SU-DHL-6 (cell line): ENCODE measurements at regions not wholly inside any gene's neighbourhood (a gene's known extent, or its start where the extent isn't known, plus 50 kb on each side); places are given as distances from the start of the nearest gene placed in this dataset.

Experiments used
- H2AFZ ChIP-seq: fragments of 200-600 bp; sonication (generic); 2 replicates; pipeline ENCODE4 v1.6.1; 2014; ENCODE audit warnings: low read depth, mild to moderate bottlenecking, moderate library complexity, mixed read lengths, antibody characterized with exemption, low read length; ENCODE audit not compliant: severe bottlenecking
- H3F3A ChIP-seq: fragments of 200-600 bp; shearing (Covaris generic); 2 replicates; pipeline ENCODE4 v1.6.0; 2016; ENCODE audit warnings: antibody characterized with exemption, mild to moderate bottlenecking; ENCODE audit not compliant: insufficient read depth
- H3K27ac ChIP-seq: fragments of 200-600 bp; sonication (generic); 2 replicates; pipeline ENCODE4 v1.5.1; 2016; ENCODE audit warnings: low read depth, mild to moderate bottlenecking, low read length, moderate library complexity, mixed read lengths
- H3K27me3 ChIP-seq: fragments of 200-600 bp; sonication (generic), shearing (Covaris generic); 2 replicates; pipeline ENCODE4 v1.6.0; 2014; ENCODE audit warnings: mild to moderate bottlenecking, low read length
- H3K36me3 ChIP-seq: fragments of 200-600 bp; sonication (generic); 2 replicates; pipeline ENCODE4 v1.6.1; 2014; ENCODE audit warnings: mild to moderate bottlenecking, low read length, mixed read lengths
- H3K4me2 ChIP-seq: fragments of 300-600, 200-600 bp; shearing (Covaris generic), sonication (generic); 2 replicates; pipeline ENCODE4 v1.6.0; 2014; ENCODE audit warnings: low read length, low read depth, mild to moderate bottlenecking; ENCODE audit not compliant: poor library complexity, severe bottlenecking
- H3K4me3 ChIP-seq: fragments of 200-600 bp; sonication (generic); 2 replicates; pipeline ENCODE4 v1.5.1; 2014; ENCODE audit warnings: antibody characterized with exemption, low read length, mild to moderate bottlenecking, mixed read lengths; ENCODE audit not compliant: insufficient read depth, poor library complexity, severe bottlenecking
- H3K79me2 ChIP-seq: fragments of 200-600 bp; sonication (generic); 2 replicates; pipeline ENCODE4 v1.6.1; 2014; ENCODE audit warnings: mild to moderate bottlenecking, low read length, moderate library complexity; ENCODE audit not compliant: insufficient read depth
- H3K9ac ChIP-seq: fragments of 200-600 bp; sonication (generic); 2 replicates; pipeline ENCODE4 v1.7.0; 2014; ENCODE audit warnings: mild to moderate bottlenecking, low read length
- H3K9me2 ChIP-seq: fragments of 200-600 bp; sonication (generic); replicated peaks from 2 replicates; pipeline ENCODE4 v1.6.1; 2014; ENCODE audit warnings: low read length; ENCODE audit not compliant: insufficient read depth
- H3K9me3 ChIP-seq: fragments of 200-600 bp; sonication (generic); 2 replicates; pipeline ENCODE4 v1.6.1; 2014; ENCODE audit warnings: low read length, mixed read lengths; ENCODE audit not compliant: insufficient read depth
- H4K20me1 ChIP-seq: fragments of 200-600 bp; sonication (generic); 2 replicates; pipeline ENCODE4 v1.6.1; 2014; ENCODE audit warnings: low read depth, mild to moderate bottlenecking, antibody characterized with exemption, low read length, moderate library complexity, mixed read lengths
- EZH2phosphoT487 ChIP-seq: fragments of 200-600 bp; sonication (generic), shearing (Covaris generic); conservative IDR thresholded peaks from 2 replicates; pipeline ENCODE4 v1.6.1; 2018; ENCODE audit warnings: mild to moderate bottlenecking, antibody characterized with exemption, low read length, moderate library complexity, mixed read lengths
- TF ChIP-seq, protein P1 (sequence below): fragments of 200-600 bp; sonication (generic); IDR thresholded peaks from one replicate; pipeline ENCODE4 v1.5.1; 2017; ENCODE audit warnings: antibody characterized with exemption, mild to moderate bottlenecking, low read length, moderate library complexity; ENCODE audit not compliant: insufficient read depth, poor library complexity, severe bottlenecking

DNA sequence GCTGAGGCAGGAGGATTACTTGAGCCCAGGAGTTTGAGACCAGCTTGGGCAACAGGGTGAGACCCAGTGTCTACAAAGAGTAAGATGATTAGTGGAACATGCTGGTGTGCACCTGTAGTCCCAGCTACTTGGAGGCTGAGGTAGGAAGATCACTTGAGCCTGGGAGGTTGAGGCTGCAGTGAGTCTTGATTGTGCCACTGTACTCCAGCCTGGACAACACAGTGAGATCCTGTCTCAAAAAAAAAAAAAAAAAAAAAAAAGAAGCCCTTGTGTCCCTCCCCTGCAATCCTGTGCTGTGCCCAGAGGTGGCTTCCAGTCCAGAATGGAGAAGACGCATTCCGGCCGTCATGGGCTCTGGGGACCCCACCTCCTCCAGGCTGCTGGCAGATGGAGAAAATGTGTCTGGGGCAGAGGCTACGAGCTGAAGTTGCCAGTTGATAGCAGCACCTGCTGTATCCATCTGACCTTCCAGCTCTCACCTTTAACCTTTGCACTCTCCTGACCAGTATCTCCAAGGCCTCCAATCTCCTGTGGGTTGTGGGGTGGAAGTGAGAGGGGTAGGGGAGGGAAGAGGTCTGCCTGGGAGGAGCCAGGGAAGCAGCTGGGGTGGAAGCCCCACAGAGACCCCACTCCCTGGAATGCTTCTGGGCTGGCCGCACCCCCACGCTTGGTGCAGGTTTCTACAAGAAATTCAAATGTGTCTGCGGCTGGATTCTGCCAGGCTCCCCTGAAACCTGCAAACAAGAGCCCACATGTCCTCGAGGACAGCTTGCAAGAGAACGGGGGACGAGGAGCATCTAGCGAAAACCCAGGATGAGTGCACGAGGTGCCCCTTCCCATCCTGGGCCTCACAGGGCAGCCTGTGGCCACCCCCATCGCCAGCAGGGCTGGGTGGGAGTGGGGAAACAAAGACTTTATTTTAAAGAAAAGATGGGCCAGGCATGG is 148.3 kb upstream of the IER5L start:
- Histone ChIP-seq H3K36me3 (no peaks in the 10 kb centered on the region), H3K4me2 (no peak overlapping the region), H3K27ac (no peak overlapping the region), H3K9me3 (no peaks in the 10 kb centered on the region), H3K9me2 (no peaks in the 10 kb centered on the region), H3K4me3 (no peak overlapping the region), H3K27me3 (no peaks in the 10 kb centered on the region), H3F3A (no peaks in the 10 kb centered on the region), H3K79me2 (no peaks in the 10 kb centered on the region), H2AFZ (no peak overlapping the region), H4K20me1 (no peaks in the 10 kb centered on the region), H3K9ac (no peak overlapping the region)
- TF ChIP-seq, protein P1, sequence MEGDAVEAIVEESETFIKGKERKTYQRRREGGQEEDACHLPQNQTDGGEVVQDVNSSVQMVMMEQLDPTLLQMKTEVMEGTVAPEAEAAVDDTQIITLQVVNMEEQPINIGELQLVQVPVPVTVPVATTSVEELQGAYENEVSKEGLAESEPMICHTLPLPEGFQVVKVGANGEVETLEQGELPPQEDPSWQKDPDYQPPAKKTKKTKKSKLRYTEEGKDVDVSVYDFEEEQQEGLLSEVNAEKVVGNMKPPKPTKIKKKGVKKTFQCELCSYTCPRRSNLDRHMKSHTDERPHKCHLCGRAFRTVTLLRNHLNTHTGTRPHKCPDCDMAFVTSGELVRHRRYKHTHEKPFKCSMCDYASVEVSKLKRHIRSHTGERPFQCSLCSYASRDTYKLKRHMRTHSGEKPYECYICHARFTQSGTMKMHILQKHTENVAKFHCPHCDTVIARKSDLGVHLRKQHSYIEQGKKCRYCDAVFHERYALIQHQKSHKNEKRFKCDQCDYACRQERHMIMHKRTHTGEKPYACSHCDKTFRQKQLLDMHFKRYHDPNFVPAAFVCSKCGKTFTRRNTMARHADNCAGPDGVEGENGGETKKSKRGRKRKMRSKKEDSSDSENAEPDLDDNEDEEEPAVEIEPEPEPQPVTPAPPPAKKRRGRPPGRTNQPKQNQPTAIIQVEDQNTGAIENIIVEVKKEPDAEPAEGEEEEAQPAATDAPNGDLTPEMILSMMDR = no peak
- no peak for TF ChIP-seq EZH2phosphoT487

DNA sequence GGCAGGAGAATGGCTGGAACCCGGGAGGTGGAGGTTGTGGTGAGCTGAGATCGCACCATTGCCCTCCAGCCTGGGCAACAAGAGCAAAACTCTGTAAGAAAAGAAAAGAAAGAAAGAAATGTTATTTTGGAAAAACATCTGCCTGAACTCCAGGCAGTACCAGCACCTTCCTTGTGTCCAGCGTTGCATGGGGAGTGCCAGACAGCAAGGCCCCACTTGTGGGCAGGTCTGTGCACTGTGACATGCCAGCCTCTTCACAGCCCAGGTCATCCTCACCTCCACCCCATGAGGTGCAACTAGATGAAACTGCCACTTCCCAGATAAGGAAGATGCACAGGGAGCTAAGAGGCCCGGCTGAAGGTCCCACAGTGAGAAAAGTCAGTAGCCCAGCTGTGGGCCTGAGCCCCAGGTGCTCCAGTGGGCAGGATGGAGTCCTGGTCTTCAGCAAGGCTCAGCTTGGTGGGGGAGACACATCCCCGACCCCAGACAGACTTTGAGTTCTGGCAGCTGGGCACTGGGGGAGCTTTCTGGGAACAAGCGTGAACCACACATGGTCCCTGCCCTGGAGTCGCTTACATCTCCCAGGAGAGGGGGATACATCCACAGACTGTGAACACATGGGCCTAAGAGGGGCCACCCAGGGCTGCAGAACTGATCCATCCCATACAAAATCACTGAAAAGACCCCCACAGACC is 146.9 kb upstream of the IER5L start:
- no peaks in the 10 kb centered on the region for H3K9me3 ChIP-seq
- no peak overlapping the region for H3K4me3 ChIP-seq
- H3K27me3 ChIP-seq = no peaks in the 10 kb centered on the region
- no peak overlapping the region for H3K4me2 ChIP-seq
- no peaks in the 10 kb centered on the region for H4K20me1 ChIP-seq
- no peak overlapping the region for H3K9ac ChIP-seq
- no peak for TF ChIP-seq EZH2phosphoT487
- TF ChIP-seq, protein P1 = no peak
- no peak overlapping the region for H3K27ac ChIP-seq
- H2AFZ ChIP-seq = no peak overlapping the region
- no peaks in the 10 kb centered on the region for H3K79me2 ChIP-seq
- no peaks in the 10 kb centered on the region for H3K36me3 ChIP-seq
- no peaks in the 10 kb centered on the region for H3F3A ChIP-seq
- no peaks in the 10 kb centered on the region for H3K9me2 ChIP-seq

DNA sequence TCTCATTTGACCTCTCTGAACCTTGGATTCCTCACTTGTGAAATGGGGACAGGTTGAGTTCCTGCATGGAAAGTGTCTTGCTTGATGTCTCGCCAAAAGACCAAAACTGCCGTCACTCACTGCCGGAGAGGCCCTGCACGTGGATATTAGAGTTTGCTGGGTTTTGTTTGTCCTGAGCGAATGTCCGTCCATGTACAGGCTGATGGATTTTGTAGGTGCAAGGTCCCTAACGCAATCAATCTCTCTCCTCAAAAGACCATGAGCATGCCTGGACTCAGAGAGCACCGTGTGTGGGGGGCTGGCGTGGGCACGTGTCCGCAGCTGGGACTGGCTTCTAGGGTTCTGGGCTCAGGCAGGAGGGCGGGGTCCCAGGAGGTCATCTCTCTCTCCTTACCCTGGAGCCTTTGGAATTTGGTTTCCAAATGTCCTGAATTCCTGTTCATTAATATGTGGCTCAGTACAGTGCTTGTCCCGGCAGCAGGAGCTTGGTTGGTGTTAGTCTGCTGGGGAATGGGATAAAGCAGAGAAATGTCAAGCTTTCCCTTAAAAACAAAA is 146.0 kb upstream of the IER5L start:
- Histone ChIP-seq H3K36me3 (no peaks in the 10 kb centered on the region), H3K9me3 (no peaks in the 10 kb centered on the region), H3K4me2 (no peak overlapping the region), H4K20me1 (no peaks in the 10 kb centered on the region), H3K9me2 (no peaks in the 10 kb centered on the region), H3K9ac (no peak overlapping the region), H3K4me3 (no peak overlapping the region), H3F3A (no peaks in the 10 kb centered on the region), H2AFZ (no peak overlapping the region), H3K27ac (no peak overlapping the region), H3K27me3 (no peaks in the 10 kb centered on the region), H3K79me2 (no peaks in the 10 kb centered on the region)
- TF ChIP-seq, protein P1 = no peak
- TF ChIP-seq EZH2phosphoT487 = no peak
